Globus pallidus (tissue), 1 donor: ENCODE measurements at regions not wholly inside any gene's neighbourhood (a gene's known extent, or its start where the extent isn't known, plus 50 kb on each side); places are given as distances from the start of the nearest gene placed in this dataset.
"Not testable (repeated sequence)": the region's sequence is repeated elsewhere in the genome, so short reads cannot be mapped to it uniquely, and the experiment has no call there.

ENCODE experiments used
- DNase-seq: peaks from one replicate; pipeline ENCODE4 v3.0.0-alpha.2; 2015; ENCODE audit warnings: low spot score

- peak; percentile 70 for DNase-seq
Measured at GRCh38 chr2:146978577-146979555, 866.0 kb upstream of the ACVR2A start.

DNA sequence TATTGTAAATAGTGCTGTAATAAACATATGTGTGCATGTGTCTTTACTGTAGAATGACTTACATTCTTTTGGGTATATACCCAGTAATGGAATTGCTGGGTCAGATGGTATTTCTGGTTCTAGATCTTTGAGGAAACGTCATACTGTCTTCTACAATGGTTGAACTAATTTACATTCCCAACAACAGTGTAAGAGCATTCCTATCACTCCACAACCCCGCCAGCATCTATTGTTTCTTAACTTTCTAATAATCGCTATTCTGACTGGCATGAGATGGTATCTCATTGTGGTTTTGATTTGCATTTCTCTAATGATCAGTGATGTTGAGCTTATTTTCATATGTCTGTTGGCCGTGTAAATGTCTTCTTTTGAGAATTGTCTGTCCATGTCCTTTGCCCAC, 873.8 kb upstream of the ACVR2A start:
- DNase-seq: not testable (repeated sequence)

- not testable (repeated sequence) for DNase-seq
Measured at GRCh38 chr2:146969703-146970102, 875.1 kb upstream of the ACVR2A start.

DNA sequence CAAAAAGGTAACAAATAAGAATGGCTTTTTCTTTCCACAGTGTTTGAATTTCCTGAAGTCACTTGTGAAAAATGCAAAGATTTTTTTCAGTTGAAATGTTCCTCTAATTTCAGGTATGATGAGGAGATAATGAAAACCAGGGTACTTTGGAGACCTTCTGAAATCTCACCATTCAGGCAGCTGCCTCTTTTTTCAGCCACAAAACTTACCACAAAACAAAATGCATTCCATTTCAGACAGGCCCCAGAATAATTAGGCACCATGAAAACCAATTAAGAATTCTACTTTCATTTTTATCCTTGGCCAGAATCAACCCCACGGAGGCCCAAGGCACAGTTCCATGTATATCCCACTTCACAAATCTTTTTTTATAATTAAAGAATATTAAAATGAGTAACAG, 880.3 kb upstream of the ACVR2A start:
- no peak for DNase-seq

DNA sequence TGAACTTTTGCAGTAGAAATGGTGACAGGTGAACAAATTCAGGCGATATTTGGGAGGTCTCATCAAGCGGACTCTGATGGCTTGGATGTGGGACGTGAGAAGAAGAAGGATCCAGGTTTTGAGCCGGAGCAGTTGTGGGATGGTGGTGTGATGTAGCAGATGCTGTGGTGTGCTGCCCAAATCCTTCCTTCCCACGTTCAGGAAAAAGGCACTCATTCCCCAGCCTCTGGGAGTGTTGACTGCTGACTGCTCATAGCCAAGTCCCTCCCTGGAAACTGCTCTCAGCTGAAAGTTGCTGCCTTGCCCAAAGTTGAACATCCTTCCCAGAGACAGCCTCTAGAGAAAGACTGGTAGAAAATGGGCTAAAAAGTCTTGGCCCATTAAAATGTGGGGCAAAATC, 890.3 kb upstream of the ACVR2A start:
- no peak for DNase-seq

DNA sequence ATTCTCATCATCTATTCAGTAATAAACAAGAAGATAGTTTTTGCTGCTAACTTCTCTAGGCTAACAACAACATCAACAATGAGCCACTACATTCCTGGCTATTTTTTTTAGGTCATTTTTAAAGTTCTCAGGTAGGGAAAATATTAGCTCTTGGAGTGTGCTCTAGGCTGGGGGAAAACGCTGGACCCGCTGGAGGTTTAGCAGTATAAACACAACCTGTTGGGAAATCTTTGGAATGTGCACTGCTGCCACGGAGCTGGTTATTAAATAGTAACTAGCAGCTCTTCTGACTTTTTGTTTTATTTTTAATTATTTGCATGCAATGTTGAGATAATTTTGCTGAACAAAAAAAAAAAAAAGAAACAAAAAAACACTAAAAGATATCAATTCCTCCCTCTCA, 892.1 kb upstream of the ACVR2A start:
- no peak for DNase-seq

DNA sequence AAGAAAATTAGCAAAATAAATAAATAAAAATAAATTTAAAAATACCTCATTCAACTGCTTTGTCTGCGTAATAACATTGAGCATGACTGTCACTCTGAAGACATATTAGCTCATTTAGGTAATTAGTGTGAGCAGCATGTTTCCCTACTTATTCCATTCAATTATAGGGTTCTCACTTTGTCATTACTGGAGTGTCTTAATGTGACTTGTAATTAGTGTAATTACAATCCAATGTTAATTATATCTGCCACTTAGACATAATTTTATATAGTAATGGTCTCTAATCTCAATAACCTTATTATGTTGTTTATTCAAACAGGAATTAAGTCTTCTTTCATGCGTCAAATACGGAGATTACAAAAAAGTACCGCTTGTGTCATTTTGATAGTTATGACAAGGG, 893.9 kb upstream of the ACVR2A start:
- DNase-seq: no peak

- peak; percentile 5 for DNase-seq
Measured at GRCh38 chr2:146950361-146950760, 894.5 kb upstream of the ACVR2A start.

DNA sequence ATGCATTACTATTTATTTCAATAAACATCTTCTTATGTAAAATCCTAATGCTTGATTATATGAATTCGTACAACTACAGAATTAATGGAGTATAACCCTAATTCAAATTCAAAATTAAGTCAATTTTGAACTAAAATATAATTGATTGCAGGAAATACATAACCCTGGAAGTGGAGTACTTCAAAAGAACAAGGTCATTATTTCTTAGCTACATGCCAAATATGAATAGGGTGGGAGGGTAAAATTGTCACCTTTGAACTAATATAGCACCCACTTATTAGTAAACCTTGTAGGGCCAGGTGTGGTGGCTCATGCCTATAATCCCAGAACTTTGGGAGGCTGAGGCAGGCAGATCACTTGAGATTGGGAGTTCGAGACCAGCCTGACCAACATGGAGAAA, 895.4 kb upstream of the ACVR2A start:
- no peak for DNase-seq

DNA sequence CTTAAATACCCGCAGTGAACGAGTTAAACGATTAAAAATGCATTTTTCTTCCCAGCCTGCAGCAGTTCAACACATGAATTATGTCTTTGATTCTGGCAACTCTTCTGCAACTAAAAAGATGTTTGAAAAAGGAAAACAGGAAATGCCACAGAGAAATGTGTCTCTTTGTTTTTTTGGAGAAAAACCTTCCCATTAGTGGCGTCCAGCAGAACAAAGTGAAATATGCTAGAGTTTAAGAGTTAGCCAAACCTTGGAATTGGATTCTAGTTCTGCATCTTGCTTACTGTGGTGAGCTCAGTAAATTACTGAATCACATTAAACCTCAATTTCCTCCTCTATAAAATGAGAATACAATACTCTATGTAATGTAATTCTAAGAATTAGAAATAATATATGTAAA, 900.2 kb upstream of the ACVR2A start:
- no peak for DNase-seq

DNA sequence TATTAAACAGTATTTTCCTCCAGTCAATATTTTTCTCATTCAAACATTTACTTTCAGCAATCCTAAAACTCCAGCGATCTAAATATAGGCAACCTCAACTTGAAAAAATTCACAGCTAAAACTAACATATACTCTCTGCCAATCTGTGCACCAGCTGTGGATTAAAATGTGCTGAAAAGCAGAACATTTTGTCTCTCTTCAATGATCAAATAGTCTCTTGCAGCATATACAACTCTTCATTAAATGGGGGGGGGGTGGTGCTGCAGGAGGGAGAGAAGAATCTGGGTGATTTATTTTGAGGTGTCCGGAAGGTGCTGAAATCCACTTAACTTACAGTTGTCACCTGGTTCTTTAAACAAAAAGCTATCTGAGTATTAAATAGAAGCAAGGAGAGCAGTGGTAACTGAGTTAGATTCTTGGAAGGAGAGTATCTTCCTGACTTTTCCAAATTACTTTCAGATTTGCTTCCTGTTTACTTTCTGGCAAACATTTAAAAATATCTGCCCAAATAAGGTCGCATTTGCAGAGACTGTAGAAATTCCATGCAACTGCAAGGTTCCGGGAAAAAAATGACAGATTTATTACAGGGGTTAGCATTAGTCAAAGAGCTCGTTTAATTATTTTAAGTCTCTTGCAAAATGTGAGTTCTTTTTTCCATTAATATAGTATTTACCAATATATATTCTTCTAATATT, 904.7 kb upstream of the ACVR2A start:
- no peak for DNase-seq

DNA sequence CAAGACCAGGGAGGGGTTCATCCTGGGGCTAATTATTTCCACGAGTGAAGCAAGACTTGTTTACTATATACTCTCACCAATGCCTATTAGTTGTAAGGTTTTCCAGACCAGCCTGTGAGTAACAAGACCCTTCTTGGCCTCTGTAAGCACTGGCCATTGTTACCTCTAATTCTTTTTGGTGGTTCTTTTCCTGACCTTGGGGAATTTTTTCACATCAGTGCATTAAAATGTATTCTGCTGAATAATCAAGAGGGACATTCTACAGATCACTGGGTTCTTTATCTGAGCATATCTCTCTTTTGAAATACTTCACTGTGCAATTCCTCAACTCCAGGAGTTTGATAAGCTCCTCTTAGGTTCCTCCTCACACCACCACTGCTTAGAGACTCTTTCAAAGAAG, 909.9 kb upstream of the ACVR2A start:
- no peak for DNase-seq

DNA sequence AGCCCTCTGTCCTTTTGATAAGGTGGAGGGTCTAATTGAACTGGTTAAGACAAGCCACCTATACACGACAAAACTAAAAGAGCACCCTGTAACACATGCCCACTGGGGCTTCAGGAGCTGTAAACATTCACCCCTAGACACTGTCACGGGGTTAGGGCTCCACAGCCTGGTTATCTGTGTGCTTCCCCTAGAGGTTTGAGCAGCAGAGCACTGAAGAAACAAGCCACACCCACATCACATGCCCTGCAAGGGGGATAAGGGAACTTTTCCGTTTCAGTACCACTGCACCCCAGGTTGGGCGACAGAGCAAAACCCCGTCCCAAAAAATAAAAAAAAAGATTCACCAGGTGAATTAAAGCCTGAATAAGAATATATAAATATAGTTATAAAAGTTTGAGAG, 913.7 kb upstream of the ACVR2A start:
- DNase-seq: no peak

DNA sequence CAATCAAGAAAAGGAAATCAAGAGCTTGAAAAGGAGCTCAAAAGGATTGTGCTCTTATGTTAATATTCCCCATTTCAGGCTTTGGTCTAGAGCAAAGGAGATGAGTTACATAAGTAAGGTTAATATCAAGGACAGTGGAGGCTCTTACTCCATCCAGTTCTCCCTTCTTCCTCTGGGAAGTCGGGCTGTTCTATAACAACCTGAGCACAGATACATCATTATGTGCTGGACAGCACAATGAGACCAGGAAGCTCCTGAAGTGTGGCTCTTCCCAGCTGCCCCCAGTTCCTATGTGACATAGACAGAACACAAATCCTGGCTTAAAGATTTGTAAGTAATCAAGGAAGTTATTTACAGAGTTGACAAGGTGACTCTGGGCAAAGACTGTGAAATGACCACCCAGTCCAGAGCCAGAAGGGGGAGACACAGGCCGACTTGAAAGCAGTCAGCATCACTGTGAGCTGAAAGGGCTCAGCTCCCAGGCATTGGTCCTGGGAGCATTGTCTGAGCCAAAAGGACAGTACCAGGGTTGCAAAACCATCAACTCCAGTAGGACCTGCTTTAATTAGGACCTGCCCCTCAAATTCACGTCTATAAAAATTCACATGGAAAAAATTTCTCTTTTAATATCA, 917.6 kb upstream of the ACVR2A start:
- peak; percentile 56 for DNase-seq

DNA sequence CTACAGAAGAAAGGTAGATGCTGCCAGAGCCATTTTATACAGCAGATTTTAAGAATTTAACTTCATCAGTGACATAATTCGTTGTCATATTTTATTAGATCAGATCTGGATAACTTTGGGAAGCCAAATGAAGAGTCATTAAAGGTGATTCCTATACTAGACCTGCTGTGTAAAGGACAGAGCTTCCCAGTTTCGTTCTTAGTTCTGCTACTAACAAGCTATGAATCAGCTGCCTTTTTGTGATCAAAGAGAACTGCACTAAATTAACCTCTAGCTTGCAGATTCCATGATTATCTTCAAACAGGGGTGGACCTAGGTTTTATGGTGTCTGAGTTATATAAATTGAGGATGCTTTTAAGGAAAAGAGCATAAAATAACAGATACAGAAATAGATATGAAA, 926.5 kb upstream of the ACVR2A start:
- DNase-seq: no peak

- DNase-seq: no peak
Measured at GRCh38 chr2:146917431-146918042, 927.3 kb upstream of the ACVR2A start.

- DNase-seq: no peak
Measured at GRCh38 chr2:146916914-146917313, 927.9 kb upstream of the ACVR2A start.

- no peak for DNase-seq
Measured at GRCh38 chr2:146913476-146913875, 931.4 kb upstream of the ACVR2A start.

DNA sequence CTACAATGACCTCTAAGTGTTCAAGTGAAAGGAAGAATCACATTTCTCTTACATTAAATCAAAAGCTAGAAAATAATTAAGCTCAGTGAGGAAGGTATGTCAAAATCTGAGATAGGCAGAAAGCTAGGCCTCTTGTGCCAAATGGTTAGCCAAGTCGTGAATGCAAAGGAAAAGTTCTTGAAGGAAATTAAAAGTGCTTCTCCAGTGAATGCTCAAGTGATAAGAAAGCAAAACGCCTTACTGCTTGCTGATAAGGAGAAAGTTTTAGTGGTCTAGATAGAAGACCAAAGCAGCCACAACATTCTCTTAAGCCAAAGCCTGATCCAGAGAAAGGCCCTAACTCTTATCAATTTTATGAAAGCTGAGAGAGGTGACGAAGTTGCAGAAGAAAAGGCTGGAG, 932.3 kb upstream of the ACVR2A start:
- DNase-seq: no peak

DNA sequence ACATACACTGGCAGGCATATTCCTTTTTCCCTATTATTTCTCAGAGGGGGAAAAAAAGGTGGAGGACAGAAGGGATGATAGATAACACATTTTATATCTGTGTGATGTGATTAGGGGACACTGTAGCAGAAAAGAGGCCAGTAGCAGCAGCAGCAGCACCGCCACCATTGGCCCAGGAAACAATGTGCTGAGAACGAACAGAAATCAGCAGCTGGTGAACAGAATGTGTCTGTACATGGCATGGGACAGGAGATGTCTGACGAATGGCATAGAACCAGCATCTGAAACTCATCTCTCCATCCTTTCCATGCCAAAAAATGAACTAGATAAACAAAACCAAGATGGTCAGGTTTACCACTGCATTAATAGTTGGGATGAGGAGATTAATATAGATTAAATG, 936.1 kb upstream of the ACVR2A start:
- DNase-seq: no peak

- DNase-seq: no peak
Measured at GRCh38 chr2:146898083-146898482, 946.7 kb upstream of the ACVR2A start.

- no peak for DNase-seq
Measured at GRCh38 chr2:146894514-146894913, 950.3 kb upstream of the ACVR2A start.
